ENCODE measurements at regions not wholly inside any gene's neighbourhood (a gene's known extent, or its start where the extent isn't known, plus 50 kb on each side); places are given as distances from the start of the nearest gene placed in this dataset.

DNA sequence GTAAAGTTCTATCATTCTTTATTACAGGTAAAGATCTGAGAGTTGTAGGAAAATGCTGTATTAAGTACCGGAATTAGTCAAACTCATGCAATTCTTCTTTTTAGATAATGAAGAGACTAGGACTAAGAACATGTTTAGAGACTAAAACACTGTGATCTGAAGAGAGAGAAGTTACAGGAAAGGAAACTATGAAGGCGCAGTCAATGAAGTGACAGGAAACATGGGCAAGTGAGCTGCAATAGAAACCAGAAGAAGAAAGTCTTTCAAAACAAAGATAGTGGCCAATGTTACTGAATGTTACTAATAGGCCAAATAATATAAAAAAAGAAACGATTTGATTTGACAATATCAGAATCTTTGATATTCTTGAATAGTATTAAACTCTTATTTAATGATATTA is 659.4 kb upstream of the RGS18 start:
- TF ChIP-seq, protein P1, sequence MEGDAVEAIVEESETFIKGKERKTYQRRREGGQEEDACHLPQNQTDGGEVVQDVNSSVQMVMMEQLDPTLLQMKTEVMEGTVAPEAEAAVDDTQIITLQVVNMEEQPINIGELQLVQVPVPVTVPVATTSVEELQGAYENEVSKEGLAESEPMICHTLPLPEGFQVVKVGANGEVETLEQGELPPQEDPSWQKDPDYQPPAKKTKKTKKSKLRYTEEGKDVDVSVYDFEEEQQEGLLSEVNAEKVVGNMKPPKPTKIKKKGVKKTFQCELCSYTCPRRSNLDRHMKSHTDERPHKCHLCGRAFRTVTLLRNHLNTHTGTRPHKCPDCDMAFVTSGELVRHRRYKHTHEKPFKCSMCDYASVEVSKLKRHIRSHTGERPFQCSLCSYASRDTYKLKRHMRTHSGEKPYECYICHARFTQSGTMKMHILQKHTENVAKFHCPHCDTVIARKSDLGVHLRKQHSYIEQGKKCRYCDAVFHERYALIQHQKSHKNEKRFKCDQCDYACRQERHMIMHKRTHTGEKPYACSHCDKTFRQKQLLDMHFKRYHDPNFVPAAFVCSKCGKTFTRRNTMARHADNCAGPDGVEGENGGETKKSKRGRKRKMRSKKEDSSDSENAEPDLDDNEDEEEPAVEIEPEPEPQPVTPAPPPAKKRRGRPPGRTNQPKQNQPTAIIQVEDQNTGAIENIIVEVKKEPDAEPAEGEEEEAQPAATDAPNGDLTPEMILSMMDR (IDR thresholded peaks at IDR 0.05; ENCODE audit: poor library complexity) = no peak
- TF ChIP-seq EZH2phosphoT487 (IDR thresholded peaks at IDR 0.05; ENCODE audit: low read depth, severe bottlenecking, unreplicated experiment) = no peak
